KG1 (cell line): ENCODE measurements at regions not wholly inside any gene's neighbourhood (a gene's known extent, or its start where the extent isn't known, plus 50 kb on each side); places are given as distances from the start of the nearest gene placed in this dataset.
"Not testable (repeated sequence)": the region's sequence is repeated elsewhere in the genome, so short reads cannot be mapped to it uniquely, and the experiment has no call there.

ENCODE experiments used
- DNase-seq: peaks from one replicate; lab custom pipeline; 2025; lab: John Stamatoyannopoulos, UW

DNA sequence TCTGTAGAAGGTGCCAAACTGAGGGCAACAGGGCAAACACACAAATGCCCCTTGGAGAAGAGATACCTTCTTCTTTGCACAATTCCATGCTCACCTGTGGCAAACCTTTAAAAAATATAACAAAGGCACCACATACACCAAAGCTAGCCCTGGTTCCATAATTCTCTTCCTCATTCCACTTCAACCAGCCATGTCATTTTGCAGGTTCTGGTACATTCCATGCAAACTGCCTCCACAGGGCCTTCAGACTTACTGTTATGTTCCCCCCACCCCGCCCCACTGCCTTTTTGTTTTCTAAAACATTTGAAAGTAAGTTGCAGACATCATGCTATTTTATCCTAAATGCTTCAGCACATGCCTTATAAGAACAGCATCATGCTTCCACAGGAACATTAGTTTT is 269.0 kb downstream of the NSUN3 start:
- DNase-seq = no peak

DNA sequence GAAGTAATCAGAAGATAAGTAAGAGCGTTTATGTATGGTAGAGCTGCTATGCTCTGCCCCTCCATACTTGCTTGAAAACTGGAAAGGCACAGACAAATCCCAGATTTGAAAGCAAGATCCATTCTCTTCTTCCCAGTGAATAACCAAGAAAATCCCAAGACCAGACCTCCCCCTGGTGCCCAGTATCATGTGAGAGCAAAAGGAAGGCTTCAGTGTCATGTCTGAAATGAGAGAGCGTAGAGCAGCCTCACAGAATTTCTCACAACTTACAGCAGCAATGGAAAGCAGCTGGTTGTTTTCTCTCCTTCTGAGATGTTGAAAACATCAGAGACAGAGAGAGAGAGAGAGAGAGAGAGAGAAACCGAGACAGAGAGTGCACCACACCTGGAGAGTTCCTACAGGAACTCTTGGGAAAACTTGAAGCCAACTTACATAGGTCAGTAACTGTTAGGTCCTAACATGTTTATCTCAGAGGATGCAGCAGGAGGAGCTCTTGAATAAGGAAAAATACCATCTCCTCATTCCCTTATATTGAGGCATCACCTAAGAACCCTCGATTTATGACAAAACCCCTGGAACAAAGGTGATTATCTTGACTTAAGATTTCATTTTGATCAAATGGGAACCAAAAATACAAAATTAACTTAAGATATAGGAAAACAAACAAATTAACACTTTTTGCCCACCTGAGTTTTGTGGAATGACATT is 273.3 kb downstream of the NSUN3 start:
- DNase-seq = no peak

DNA sequence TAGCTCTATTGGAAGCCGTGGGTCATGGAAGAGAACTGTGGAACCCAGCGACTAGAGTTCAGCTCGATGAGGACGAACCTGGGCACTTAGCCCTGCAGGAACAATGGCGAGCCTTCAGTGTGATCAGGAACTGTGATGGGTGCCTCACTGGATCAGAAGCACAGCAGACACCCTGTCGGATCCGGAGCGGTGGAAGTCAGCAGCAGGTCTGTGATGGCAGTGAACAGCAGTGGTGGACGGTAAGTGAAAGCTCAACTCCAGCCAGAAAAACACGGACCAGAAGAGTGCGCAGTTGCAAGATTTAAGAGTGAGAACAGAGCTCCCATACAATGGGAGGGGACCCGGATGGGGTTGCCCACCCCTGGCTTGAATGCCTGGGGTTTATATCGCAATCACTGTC is 282.2 kb downstream of the NSUN3 start:
- DNase-seq = no peak

DNA sequence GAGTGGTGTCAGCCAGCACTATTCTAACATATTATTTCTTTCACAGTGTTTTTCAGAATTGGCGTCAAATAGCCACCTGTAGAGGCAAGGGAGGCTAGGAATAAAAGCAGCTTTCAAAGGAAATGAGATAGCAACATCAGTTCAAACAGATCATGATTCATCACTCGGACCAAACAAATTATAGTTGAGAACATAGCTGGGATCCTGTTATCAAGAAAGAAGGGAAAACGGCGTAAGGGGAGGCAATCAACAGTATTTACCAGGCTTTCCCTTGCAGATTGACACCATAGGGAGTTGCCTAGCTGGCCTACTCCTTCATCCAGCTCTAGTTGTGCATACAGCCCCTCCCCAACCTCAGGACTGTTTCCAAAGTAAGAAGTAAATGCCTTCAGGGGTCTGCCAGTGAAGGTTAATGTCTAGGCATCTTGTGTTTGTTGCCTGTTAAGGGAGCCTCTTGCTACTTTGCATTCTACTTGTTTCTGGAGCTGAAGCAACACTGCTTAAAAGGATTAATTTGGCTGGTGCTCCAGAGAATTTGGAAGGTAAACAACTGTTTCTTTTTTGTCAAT is 286.5 kb downstream of the NSUN3 start:
- DNase-seq = no peak

DNA sequence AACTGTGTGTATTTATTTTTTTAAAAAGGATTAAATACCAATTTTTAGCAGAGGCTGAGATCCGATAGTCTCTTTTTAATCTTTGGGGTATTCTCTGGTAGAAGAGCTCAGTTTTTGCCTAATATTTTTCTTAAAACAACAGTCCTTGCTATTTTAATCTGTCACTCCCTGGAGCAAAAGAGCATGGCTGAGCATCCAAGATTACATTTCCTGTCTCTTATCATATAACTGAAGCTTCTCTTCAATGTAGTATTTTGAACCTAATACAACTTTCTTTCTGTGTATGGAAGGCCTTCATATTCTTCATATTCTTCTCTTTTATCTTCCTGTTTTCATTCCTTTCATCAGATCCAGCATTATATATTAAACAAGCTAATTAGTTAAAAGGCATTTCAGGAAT is 293.7 kb downstream of the NSUN3 start:
- DNase-seq = no peak

DNA sequence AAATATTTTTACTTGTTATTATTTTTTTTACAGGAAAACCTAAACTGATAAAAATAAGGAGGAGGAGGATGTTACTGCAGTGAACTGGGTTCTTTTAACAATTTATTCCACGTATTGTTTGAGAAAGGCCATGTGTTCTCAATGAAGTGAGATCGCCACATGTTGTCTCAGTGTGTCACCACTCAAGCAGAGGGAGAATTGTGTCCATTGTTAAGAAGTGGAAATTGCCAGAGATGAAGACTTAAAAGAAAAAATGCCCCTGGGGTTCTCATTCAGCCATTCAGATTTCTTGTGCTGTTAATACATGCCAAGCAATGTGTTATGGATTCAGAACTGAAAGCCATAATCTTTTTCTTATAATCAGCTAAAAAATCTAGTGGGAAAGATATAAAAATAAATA is 297.1 kb downstream of the NSUN3 start:
- no peak for DNase-seq

DNA sequence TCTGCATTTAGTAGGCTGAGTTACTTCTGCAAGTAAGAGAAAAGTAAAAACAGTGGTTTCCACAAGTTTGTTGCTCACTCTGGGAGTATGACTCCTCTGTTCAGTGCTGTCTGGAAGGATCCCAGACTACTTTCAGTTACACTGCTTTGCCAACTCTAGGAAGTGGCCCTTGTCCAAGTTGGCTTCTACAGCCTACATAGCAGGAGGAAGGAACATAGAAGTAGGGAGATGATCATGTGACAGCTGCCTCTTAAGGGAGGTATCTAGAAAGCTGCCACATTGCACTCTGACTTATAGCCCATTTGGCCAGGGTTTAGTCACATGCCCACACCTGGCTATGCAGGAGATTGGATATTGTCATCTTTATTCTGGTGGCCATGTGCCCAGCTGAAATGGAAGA is 298.1 kb downstream of the NSUN3 start:
- DNase-seq = no peak

DNA sequence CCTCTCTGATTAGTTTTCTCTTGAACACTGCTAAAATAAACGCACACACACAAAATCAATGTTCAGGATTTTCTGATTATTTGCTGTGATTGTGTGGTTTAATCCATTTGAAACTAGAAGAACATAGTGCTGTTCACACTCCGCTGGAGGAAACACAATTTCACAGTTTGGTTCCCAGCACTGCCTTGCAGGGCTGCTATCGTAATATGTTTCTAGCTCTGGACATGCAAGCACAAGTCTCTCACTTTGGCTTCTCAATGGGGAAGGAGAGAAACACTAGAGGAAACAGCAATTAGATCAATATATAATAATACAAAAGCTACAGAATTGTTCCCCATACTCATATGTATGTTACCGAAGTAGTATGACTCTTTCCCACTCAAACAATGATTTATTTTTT is 299.5 kb downstream of the NSUN3 start:
- DNase-seq = no peak

DNA sequence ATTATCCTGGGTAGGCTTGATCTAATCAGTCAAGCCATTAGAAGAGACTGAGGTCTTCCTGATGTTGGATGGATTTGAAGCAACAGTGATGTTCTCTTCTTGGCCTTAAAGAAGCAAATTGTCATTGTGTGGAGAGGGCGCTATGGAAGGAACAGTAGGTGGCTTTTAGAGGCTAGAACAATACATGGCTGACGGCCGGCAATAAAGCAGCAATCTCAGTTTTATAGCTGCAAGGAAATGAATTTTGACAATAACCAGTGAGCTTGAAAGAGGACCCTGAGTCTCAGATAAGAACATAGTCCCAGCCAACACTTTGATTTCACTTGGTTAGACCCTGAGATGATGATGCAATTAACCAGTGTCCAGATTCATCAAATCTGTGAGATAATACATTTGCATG is 302.1 kb downstream of the NSUN3 start:
- no peak for DNase-seq

DNA sequence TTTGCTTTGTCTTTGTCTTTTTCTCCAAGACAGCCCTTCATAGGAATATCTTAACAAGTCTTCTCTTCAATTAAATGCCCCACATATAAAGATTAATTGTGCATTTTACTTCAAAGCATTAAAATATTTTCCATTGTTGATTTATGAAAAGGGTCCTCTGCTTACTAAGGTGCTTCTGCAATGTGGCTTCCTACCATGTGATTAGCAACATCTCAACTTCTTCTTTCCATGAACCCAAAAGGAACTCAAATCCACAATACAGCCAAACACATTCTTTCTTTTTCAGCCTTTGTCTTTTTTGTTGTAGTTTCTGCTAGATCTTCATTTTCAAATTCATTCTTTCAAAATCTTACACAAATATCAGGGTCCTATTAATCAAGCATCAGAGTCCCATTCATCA is 309.2 kb downstream of the NSUN3 start:
- no peak for DNase-seq

DNA sequence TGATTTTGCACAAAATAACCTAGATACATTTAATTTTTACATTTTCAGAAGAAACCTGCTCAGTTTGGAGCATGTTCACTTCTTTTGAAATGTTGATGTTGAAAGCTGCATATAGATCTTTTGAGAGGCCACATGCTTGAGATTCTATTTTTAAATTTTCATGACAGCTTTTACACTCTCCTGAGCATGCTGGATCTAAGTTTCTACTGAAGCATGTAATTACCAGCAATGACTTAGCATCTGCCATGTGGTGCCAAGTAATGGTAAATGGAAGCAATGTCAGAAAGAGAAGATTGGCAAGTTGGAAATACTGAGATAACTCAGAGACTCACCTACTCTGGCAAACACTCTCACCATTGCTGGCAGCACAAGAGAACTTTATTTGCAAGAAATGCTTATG is 310.6 kb downstream of the NSUN3 start:
- DNase-seq = no peak

DNA sequence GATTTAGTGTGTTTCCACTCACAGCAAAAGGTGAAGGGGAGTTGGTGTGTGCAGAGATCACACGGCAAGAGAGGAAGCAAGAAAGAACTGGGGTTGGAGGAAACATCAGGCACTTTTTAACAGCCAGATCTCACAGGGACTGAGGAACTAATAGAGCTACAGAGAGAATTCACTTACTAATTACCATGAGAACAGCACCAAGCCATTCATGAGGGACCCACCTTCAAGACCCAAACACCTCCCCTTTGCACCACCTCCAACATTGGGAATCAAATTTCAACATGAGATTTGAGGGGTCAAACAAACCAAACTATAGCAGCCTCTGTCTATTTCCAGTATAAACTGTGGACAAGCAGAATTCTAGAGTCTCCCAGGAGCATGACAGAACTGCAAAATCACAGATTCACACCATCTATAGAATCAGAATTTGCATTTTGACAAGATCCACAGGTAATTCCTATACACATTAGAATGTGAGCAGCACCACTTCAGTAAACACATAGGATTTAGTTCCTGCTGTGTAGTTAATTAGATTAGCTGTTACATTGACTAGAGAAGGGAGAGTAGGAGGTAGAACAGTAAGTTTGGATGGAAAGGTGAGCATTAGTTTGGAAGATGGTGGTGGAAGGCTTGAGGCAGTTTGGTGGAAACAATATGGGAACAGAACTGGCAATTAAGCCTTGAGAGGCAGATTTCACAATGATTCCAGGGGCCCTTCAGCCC is 311.7 kb downstream of the NSUN3 start:
- DNase-seq = no peak

DNA sequence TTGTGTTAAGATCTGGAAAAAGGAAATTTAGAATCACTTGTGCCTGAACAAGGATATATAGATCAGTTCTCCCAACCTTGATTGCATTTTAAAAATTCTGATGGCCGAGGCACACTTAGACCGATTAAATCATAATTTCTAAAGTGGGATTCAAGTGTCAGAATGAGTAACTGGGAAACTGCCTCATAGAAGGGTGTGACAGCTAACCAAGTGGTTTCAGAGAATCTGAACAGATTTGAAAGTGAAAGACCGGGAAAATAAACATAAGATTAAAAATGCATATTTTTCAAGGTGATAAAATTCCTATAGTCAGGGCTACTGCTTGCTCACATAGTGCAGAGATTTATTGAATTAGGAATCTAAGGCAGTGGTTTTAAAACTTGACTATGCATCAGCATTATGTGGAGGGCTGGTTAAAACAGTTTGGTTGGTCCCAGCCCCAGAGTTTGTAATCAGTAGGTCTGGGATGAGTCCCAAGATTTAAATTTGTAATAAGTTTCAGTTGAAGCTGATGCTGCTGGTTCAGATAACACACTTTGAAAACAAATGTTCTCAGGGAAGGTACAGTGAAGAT is 314.3 kb downstream of the NSUN3 start:
- not testable (repeated sequence) for DNase-seq

DNA sequence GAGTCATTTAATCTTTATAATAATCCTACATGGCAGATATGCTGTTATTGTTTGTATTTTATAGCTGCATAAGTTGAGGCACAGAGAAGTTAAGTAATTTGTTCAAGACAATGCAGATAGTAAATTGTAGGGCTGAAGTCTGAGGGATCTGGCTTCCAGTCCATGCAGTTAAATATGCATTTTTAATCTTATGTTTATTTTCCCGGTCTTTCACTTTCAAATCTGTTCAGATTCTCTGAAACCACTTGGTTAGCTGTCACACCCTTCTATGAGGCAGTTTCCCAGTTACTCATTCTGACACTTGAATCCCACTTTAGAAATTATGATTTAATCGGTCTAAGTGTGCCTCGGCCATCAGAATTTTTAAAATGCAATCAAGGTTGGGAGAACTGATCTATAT is 315.0 kb downstream of the NSUN3 start:
- not testable (repeated sequence) for DNase-seq

DNA sequence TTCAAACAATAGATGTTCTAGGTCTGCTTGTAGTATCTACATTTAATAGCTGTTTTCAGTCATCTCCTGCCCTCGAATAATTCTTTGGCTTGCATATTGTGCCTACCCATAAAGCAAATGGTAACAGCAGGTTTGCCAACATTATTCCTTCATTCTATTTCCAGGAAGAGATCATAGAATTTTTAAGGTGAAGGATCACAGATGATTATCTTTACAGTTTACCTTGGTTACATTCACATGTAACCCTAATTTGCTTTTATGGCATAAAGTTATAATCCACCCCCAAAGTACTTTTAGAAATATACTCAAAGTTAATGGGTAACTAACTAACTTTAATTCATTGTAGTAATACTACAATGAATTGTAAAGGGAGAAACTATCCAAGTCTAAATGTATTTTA is 315.5 kb downstream of the NSUN3 start:
- DNase-seq = no peak

DNA sequence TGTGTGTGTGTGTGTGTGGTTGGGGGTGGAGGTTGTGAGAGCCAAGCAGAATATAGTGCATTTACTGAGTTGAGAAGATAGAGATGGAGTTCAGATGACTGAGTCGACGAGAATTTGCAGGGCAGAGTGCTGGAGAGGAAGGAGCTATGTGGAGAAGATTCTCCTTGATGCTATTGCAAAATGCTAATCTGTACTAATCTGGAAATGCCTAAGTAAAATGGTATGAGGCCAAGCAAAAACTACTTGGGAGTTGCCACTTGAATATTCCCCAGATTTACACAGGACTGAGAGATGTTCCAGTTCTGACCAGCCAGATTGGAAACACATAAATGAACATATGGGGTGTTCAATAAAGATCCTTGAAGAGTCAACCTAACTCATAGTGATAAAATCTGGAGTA is 316.4 kb downstream of the NSUN3 start:
- DNase-seq = no peak

DNA sequence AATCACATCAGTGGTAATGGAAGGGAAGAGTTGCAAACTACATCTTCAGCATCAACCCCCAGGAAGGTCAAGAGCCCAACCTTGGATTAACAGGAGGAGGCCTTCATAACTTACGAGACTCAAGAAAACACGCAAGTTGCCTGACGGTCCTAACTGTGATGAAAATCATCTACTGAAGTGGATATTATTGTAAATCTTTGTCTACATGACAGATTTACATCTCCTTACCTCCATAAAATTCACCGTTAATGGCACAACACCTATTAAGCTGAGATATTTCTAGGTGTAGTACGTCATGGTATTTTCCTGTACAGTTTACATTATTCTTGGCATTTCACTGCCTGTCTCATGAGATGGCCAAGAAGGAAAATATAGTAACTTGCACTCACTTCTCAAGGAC is 332.0 kb downstream of the NSUN3 start:
- no peak for DNase-seq

DNA sequence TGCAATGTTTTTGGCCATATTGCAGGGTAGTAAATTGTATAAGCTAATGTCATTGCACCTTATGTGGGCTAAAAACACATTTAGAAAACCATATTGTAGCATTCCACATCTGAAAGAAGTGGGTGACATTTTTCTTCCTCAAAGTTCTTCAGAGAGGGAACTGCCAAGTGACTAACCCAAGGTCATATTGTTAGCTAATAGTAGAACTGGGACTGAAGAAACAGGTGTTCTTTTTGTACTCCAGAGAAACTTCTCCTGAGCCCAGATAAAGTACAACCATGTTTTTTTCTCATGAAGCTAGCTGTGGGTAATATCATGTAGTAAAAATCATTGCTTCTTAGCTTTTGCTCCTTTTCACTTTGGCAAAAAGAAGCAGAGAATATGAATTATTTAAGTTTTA is 333.0 kb downstream of the NSUN3 start:
- DNase-seq = no peak

DNA sequence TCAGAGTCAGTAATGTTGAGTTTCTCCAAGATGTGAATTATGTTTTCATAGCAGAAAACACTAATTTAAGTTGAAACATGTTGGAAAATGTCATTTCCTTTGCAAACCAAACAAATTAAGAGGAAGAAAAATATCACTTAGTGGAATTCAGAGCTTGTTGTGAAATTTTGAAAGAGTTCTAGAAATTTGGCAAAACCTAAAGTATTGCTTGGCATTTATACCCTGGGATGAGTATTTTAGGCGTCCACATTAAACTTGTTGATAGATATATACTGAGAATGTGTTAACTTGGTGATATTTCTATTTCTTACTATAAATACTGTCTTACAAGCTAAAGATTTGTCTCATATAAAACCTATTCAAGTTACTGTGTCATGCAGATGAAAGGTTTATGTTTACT is 335.2 kb downstream of the NSUN3 start:
- DNase-seq = no peak

DNA sequence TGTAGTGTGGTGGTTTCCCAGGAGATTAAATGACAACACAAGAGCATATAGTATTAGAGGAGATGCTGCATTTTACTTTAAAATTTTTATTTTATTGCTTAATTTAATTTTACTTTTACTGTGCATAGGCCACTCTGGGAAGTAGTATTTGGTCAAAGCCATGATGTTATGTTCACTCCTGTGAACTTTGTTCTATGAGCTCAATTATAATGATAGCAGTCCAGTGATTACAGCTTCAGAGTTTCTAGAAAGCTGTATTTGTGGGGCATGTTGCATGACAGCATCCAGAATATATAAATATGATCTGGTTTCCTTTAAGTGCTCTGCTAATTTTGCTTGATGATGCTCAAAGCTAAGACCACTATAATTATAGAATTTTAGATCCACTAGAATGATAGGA is 338.6 kb downstream of the NSUN3 start:
- DNase-seq = no peak

DNA sequence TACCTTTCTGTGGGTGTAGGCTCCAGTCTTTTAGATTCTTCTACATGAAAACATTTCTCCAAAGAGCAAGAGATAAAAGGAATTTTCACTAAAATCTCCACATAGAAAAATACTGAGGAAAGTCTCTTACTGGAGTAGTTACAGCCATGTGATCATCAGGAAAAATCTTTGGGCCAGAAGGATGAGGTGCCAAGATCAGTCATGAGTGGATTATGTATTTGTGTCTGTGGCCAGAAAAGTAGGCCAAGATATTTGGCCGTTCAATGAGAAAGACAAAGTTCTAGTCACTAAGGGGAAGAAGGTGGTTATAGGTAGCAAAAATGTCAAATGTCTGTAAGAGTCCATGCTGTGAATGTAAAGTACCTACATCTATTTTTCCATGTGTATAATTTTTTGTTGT is 339.3 kb downstream of the NSUN3 start:
- no peak for DNase-seq

DNA sequence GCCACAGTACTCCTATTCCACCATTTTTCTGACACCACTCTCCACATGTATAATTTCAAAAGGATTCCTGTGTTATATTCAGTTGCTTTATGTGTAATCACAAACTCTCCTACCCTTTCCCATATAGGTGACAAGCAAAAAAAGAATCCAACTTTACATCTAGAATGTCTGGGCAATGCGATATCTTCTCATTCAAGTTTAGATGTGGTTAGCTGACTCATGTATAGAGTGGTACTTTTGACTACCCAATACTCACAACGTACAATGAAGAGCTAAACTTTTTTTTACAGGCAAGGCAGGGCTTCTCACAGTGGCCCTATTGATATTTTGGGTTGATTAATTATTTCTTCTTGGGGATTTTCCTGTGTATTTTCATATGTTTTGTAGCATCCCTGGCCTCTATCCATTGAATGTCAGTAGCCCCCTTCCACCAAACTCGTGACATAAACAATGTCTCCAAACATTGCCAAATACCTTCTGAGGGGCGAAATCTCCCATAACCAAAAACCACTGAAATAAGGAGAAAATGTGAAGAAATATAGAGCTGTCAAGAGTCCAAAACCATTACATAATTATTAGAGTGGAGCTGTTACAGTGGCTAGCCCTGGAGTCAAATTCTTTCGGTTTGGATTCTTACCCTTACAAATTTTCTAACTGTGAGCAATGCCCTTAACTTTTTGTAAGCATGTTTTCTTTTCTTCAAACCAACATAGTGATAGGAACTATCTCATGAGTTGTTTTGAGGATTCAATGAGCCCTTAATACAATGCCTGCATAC is 342.6 kb downstream of the NSUN3 start:
- DNase-seq = no peak

DNA sequence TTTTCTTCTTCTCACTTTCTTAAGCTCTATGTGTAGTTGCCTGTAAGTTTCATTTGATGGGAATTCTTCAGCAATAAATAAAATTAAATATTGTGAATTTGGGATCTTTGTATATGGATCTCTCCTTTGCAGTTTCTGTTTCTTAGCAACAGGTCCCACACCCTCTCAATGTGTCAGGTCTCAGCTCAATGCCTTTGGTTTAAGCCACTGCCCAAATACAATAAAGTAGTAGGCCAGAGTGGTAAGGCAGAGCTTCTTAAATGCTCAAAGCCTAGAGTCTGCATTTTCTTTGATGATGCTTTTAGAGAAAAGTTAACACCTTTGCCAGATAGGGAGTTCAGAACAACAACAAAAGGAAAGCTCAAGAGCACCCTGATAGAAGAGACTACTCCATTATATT is 343.7 kb downstream of the NSUN3 start:
- no peak for DNase-seq
